Trophoblast cell (in vitro differentiated cells and primary cell): ENCODE measurements at regions not wholly inside any gene's neighbourhood (a gene's known extent, or its start where the extent isn't known, plus 50 kb on each side); places are given as distances from the start of the nearest gene placed in this dataset.

Source experiments
- DNase-seq, 2 donors: peaks; one replicate each; pipeline ENCODE4 v3.0.0-alpha.2; 2016
- H2AFZ ChIP-seq: 2 replicates; pipeline ENCODE4 v1.6.1; 2013; ENCODE audit warnings: low read length, moderate library complexity, mild to moderate bottlenecking; ENCODE audit not compliant: insufficient read depth, poor library complexity
- H2AK5ac ChIP-seq: 2 replicates; pipeline ENCODE4 v1.6.1; 2013; ENCODE audit warnings: mild to moderate bottlenecking, low read length
- H2BK120ac ChIP-seq: 2 replicates; pipeline ENCODE4 v1.6.1; 2013; ENCODE audit warnings: low read length, mild to moderate bottlenecking, moderate library complexity; ENCODE audit not compliant: insufficient read depth, poor library complexity
- H2BK12ac ChIP-seq: 2 replicates; pipeline ENCODE4 v1.6.1; 2013; ENCODE audit warnings: mild to moderate bottlenecking, low read length, moderate library complexity
- H2BK5ac ChIP-seq: 2 replicates; pipeline ENCODE4 v1.6.1; 2013; ENCODE audit warnings: low read length, low read depth, moderate library complexity, mild to moderate bottlenecking; ENCODE audit not compliant: poor library complexity
- H3K14ac ChIP-seq: 2 replicates; pipeline ENCODE4 v1.6.1; 2013; ENCODE audit warnings: mild to moderate bottlenecking, low read length
- H3K18ac ChIP-seq: 2 replicates; pipeline ENCODE4 v1.6.1; 2013; ENCODE audit warnings: mild to moderate bottlenecking, low read length
- H3K23ac ChIP-seq: 2 replicates; pipeline ENCODE4 v1.6.1; 2013; ENCODE audit warnings: low read length
- H3K27ac ChIP-seq: 2 replicates; pipeline ENCODE4 v1.5.1; 2013; ENCODE audit warnings: low read depth, mild to moderate bottlenecking, inconsistent platforms, low read length, moderate library complexity
- H3K27me3 ChIP-seq: 2 replicates; pipeline ENCODE4 v1.6.1; 2013; ENCODE audit warnings: inconsistent platforms, mild to moderate bottlenecking, low read length, moderate library complexity; ENCODE audit not compliant: insufficient read depth
- H3K36me3 ChIP-seq, 2 experiments: 1 replicate in 1 of 2; 2 replicates in 1 of 2; pipeline ENCODE4 v1.6.1; 2013; ENCODE audit warnings: low read length in 2 of 2, mild to moderate bottlenecking in 2 of 2, moderate library complexity in 1 of 2; ENCODE audit not compliant: insufficient read depth in 2 of 2, control insufficient read depth in 1 of 2
- H3K4ac ChIP-seq: 2 replicates; pipeline ENCODE4 v1.6.1; 2013; ENCODE audit warnings: low read depth, mild to moderate bottlenecking, low read length, moderate library complexity
- H3K4me1 ChIP-seq, 2 experiments: 1 replicate in 1 of 2; 2 replicates in 1 of 2; pipeline ENCODE4 v1.6.1; 2013; ENCODE audit warnings: low read length in 2 of 2, mild to moderate bottlenecking in 2 of 2, moderate library complexity in 1 of 2; ENCODE audit not compliant: insufficient read depth in 2 of 2, control insufficient read depth in 1 of 2
- H3K4me2 ChIP-seq: 2 replicates; pipeline ENCODE4 v1.6.1; 2013; ENCODE audit warnings: inconsistent platforms, mild to moderate bottlenecking, low read length, moderate library complexity
- H3K4me3 ChIP-seq: 2 replicates; pipeline ENCODE4 v1.5.1; 2013; ENCODE audit warnings: mild to moderate bottlenecking, low read depth, low read length, inconsistent platforms
- H3K79me1 ChIP-seq: one replicate; pipeline ENCODE4 v1.6.1; 2013; ENCODE audit warnings: low read length
- H3K79me2 ChIP-seq: 2 replicates; pipeline ENCODE4 v1.6.1; 2013; ENCODE audit warnings: low read length, mild to moderate bottlenecking; ENCODE audit not compliant: control insufficient read depth, insufficient read depth, poor library complexity
- H3K9ac ChIP-seq: 2 replicates; pipeline ENCODE4 v1.6.1; 2013; ENCODE audit warnings: mild to moderate bottlenecking, low read length
- H3K9me3 ChIP-seq: 2 replicates; pipeline ENCODE4 v1.6.1; 2013; ENCODE audit warnings: low read depth, mild to moderate bottlenecking, control low read depth, inconsistent platforms, low read length; ENCODE audit not compliant: insufficient read depth
- H4K12ac ChIP-seq: 2 replicates; pipeline ENCODE4 v1.6.1; 2013; ENCODE audit warnings: low read depth, mild to moderate bottlenecking, low read length, moderate library complexity
- H4K8ac ChIP-seq: 2 replicates; pipeline ENCODE4 v1.6.1; 2013; ENCODE audit warnings: low read depth, mild to moderate bottlenecking, low read length, moderate library complexity
- H4K91ac ChIP-seq: one replicate; pipeline ENCODE4 v1.6.1; 2013; ENCODE audit warnings: low read depth, mild to moderate bottlenecking, low read length, moderate library complexity
- WGBS: extraction: QIAGEN DNeasy Blood & Tissue Kit; methylation state at CpG from one replicate; pipeline ENCODE4 v1.1.7; 2013; ENCODE audit warnings: missing lambda C conversion rate; ENCODE audit not compliant: insufficient read length, insufficient coverage; ENCODE audit errors: extremely low coverage; 5-methylcytosine and 5-hydroxymethylcytosine counted together

GRCh38 chr5:89710006-89710405 is 699.5 kb downstream of the CETN3 start:
- Histone ChIP-seq H3K9me3 (no peaks in the 10 kb centered on the region), H2BK120ac (no peak overlapping the region), H3K27me3 (no peaks in the 10 kb centered on the region), H3K4ac (no peak overlapping the region), H3K4me3 (no peak overlapping the region), H3K23ac (no peak overlapping the region), H3K18ac (no peak overlapping the region), H2BK12ac (no peak overlapping the region), H3K36me3 (no peaks in the 10 kb centered on the region), H3K14ac (no peak overlapping the region), H2AFZ (no peak overlapping the region), H4K91ac (no peak overlapping the region), H3K4me2 (no peak overlapping the region), H3K79me1 (no peaks in the 10 kb centered on the region), H3K27ac (no peak overlapping the region), H2BK5ac (no peak overlapping the region), H4K12ac (no peak overlapping the region), H3K9ac (no peak overlapping the region), H3K4me1 (no peaks in the 10 kb centered on the region), H2AK5ac (no peak overlapping the region), H4K8ac (no peak overlapping the region), H3K79me2 (no peaks in the 10 kb centered on the region)
- WGBS, result no CpG with 5 or more reads among the region's 1 CpG
- DNase-seq, result no peak

- Histone ChIP-seq H3K4me1 (no peaks in the 10 kb centered on the region), H3K4ac (no peak overlapping the region), H3K23ac (no peak overlapping the region), H3K14ac (no peak overlapping the region), H2BK5ac (no peak overlapping the region), H3K18ac (no peak overlapping the region), H3K4me3 (no peak overlapping the region), H2BK12ac (no peak overlapping the region), H3K9ac (no peak overlapping the region), H2AK5ac (no peak overlapping the region), H4K8ac (no peak overlapping the region), H4K91ac (no peak overlapping the region), H2BK120ac (no peak overlapping the region), H3K36me3 (no peaks in the 10 kb centered on the region), H3K79me2 (no peaks in the 10 kb centered on the region), H3K79me1 (no peaks in the 10 kb centered on the region), H4K12ac (no peak overlapping the region), H3K4me2 (no peak overlapping the region), H2AFZ (no peak overlapping the region), H3K27me3 (no peaks in the 10 kb centered on the region), H3K27ac (no peak overlapping the region), H3K9me3 (no peaks in the 10 kb centered on the region)
- no CpG with 5 or more reads among the region's 2 CpGs for WGBS
- DNase-seq, result no peak
These were observed 701.7 kb downstream of the CETN3 start for GRCh38 chr5:89707891-89708290.

GRCh38 chr5:89706731-89707130 is 702.8 kb downstream of the CETN3 start:
- no peaks in the 10 kb centered on the region for H3K79me2 ChIP-seq
- no peaks in the 10 kb centered on the region for H3K27me3 ChIP-seq
- no peak overlapping the region for H2AFZ ChIP-seq
- no CpG with 5 or more reads among the region's 1 CpG for WGBS
- H3K9ac ChIP-seq, result no peak overlapping the region
- H3K4me1 ChIP-seq, result no peaks in the 10 kb centered on the region
- DNase-seq, result peak in 1 of 2 donors; percentile 15
- H3K36me3 ChIP-seq, result no peaks in the 10 kb centered on the region
- no peak overlapping the region for H3K4me3 ChIP-seq
- H2BK120ac ChIP-seq, result no peak overlapping the region
- no peak overlapping the region for H3K23ac ChIP-seq
- H3K18ac ChIP-seq, result no peak overlapping the region
- H3K9me3 ChIP-seq, result no peaks in the 10 kb centered on the region
- no peak overlapping the region for H3K4ac ChIP-seq
- H4K8ac ChIP-seq, result no peak overlapping the region
- no peak overlapping the region for H3K14ac ChIP-seq
- H2AK5ac ChIP-seq, result no peak overlapping the region
- H4K12ac ChIP-seq, result no peak overlapping the region
- H2BK5ac ChIP-seq, result no peak overlapping the region
- H3K27ac ChIP-seq, result no peak overlapping the region
- H3K79me1 ChIP-seq, result no peaks in the 10 kb centered on the region
- H4K91ac ChIP-seq, result no peak overlapping the region
- H3K4me2 ChIP-seq, result no peak overlapping the region
- H2BK12ac ChIP-seq, result no peak overlapping the region

GRCh38 chr5:89703817-89704216 is 705.7 kb downstream of the CETN3 start:
- Histone ChIP-seq H3K4ac (no peak overlapping the region), H4K12ac (no peak overlapping the region), H3K23ac (no peak overlapping the region), H3K18ac (no peak overlapping the region), H4K8ac (no peak overlapping the region), H3K79me2 (no peaks in the 10 kb centered on the region), H3K27ac (no peak overlapping the region), H2BK5ac (no peak overlapping the region), H2AFZ (no peak overlapping the region), H2AK5ac (no peak overlapping the region), H3K9ac (no peak overlapping the region), H3K14ac (no peak overlapping the region), H3K4me2 (no peak overlapping the region), H4K91ac (no peak overlapping the region), H3K9me3 (no peaks in the 10 kb centered on the region), H2BK120ac (no peak overlapping the region), H3K27me3 (no peaks in the 10 kb centered on the region), H3K4me3 (no peak overlapping the region), H3K4me1 (no peaks in the 10 kb centered on the region), H3K79me1 (no peaks in the 10 kb centered on the region), H3K36me3 (no peaks in the 10 kb centered on the region), H2BK12ac (no peak overlapping the region)
- DNase-seq, result no peak
